ENCODE measurements at regions not wholly inside any gene's neighbourhood (a gene's known extent, or its start where the extent isn't known, plus 50 kb on each side); places are given as distances from the start of the nearest gene placed in this dataset.
"Not testable (repeated sequence)": the region's sequence is repeated elsewhere in the genome, so short reads cannot be mapped to it uniquely, and the experiment has no call there.

DNA sequence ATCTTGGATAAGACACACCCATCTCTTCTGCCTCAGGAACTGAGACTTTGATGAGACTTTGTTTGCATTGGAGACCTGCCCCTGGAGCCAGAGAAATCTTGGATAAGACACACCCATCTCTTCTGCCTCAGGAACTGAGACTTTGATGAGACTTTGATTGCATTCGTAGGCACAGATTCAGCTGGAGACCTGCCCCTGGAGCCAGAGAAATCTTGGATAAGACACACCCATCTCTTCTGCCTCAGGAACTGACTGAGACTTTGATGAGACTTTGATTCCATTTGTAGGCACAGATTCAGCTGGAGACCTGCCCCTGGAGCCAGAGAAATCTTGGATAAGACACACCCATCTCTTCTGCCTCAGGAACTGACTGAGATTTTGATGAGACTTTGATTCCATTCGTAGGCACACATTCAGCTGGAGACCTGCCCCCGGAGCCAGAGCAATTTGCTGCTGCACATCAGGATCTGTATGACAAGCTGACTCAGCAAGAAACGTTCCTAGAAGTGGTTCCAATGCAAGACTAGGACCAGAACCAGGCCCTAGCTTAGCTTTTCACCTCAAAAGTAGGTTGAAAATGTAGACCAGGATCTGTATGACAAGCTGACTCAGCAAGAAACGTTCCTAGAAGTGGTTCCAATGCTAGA, 54.0 kb upstream of the TMEM97 start:
- TF ChIP-seq, protein P1, sequence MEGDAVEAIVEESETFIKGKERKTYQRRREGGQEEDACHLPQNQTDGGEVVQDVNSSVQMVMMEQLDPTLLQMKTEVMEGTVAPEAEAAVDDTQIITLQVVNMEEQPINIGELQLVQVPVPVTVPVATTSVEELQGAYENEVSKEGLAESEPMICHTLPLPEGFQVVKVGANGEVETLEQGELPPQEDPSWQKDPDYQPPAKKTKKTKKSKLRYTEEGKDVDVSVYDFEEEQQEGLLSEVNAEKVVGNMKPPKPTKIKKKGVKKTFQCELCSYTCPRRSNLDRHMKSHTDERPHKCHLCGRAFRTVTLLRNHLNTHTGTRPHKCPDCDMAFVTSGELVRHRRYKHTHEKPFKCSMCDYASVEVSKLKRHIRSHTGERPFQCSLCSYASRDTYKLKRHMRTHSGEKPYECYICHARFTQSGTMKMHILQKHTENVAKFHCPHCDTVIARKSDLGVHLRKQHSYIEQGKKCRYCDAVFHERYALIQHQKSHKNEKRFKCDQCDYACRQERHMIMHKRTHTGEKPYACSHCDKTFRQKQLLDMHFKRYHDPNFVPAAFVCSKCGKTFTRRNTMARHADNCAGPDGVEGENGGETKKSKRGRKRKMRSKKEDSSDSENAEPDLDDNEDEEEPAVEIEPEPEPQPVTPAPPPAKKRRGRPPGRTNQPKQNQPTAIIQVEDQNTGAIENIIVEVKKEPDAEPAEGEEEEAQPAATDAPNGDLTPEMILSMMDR (IDR thresholded peaks at IDR 0.05; ENCODE audit: borderline replicate concordance, extremely low read depth, low read length, poor library complexity, severe bottlenecking): not testable (repeated sequence)
- not testable (repeated sequence) for TF ChIP-seq EZH2 (IDR thresholded peaks at IDR 0.05; ENCODE audit: borderline replicate concordance, low read depth, low read length, severe bottlenecking)
